ENCODE measurements at regions not wholly inside any gene's neighbourhood (a gene's known extent, or its start where the extent isn't known, plus 50 kb on each side); places are given as distances from the start of the nearest gene placed in this dataset.

DNA sequence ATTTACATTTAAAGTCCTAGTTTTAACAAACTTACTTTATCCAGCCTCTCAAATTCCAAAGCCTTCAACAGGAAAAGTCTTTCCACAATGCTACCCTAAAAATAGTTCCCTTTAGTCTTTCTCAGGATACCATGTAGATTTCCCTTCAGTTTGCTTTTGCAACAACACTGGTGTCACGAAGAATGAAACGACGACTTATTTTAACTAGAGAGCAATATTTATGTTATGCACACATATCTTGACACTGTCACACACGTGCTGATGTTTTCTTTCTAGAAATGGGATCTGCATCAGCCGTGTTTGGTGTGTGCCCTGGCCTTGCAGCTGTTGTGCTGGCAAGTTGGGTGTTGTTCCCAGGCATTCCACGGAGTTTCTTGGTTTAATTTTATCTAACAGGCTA lies 75.5 kb downstream of the SIPA1L2 start:
- 0% methylated on average over 6 of the region's 6 CpGs for WGBS (ENCODE audit: insufficient coverage, low coverage, missing lambda C conversion rate)
- Histone ChIP-seq H3K9me3 (replicated peaks; ENCODE audit: control insufficient read depth, insufficient read depth, low read depth, low read length) (no peaks in the 10 kb centered on the region), H3K4me1 (replicated peaks in 1 of 2; ENCODE audit: control insufficient read depth in 2 of 2, insufficient read depth in 2 of 2, low read length in 2 of 2) (no peaks in the 10 kb centered on the region), H2AFZ (ENCODE audit: low read depth, low read length) (no peak overlapping the region), H3K36me3 (ENCODE audit: control insufficient read depth, insufficient read depth, low read length) (no peaks in the 10 kb centered on the region), H3K9me1 (ENCODE audit: control insufficient read depth, insufficient read depth, low read length) (no peaks in the 10 kb centered on the region), H4K20me1 (replicated peaks; ENCODE audit: control insufficient read depth, insufficient read depth, low read length) (no peaks in the 10 kb centered on the region), H3K27ac (ENCODE audit: extremely low read depth, low read depth, low read length) (no peak overlapping the region), H3K4me3 (no peak overlapping the region), H3K79me2 (ENCODE audit: control insufficient read depth, insufficient read depth, low read length) (no peaks in the 10 kb centered on the region), H3K4me2 (ENCODE audit: insufficient read depth, low read length) (no peak overlapping the region), H3K9ac (ENCODE audit: insufficient read depth in 1 of 2, low read depth in 2 of 2, low read length in 2 of 2) (no peak overlapping the region), H3K27me3 (ENCODE audit: control insufficient read depth in 2 of 2, insufficient read depth in 2 of 2, low read length in 2 of 2) (no peaks in the 10 kb centered on the region)
- in situ Hi-C loops (cut with MboI): no loop called here
- no peak for ATAC-seq
- CTCF ChIA-PET (ENCODE audit: low intra/inter-chr PET ratio): no interaction called here
- intact Hi-C loops (cut with micrococcal nuclease): no loop called here
- POLR2A ChIA-PET: no interaction called here
- TF ChIP-seq NFE2L1 (tag; IDR thresholded peaks at IDR 0.05; ENCODE audit: borderline replicate concordance, low read depth) (no peak), L3MBTL2 (IDR thresholded peaks at IDR 0.05) (no peak), ZKSCAN1 (IDR thresholded peaks at IDR 0.05; ENCODE audit: low read depth, low read length) (no peak), TRIM25 (IDR thresholded peaks at IDR 0.05; ENCODE audit: borderline replicate concordance) (no peak), HMGN3 (IDR thresholded peaks at IDR 0.05; ENCODE audit: borderline replicate concordance, extremely low read depth, insufficient read length, low read depth, low read length) (no peak), ZNF79 (CRISPR knock-in tag; IDR thresholded peaks at IDR 0.05; ENCODE audit: low read depth) (no peak), ARID1B (IDR thresholded peaks at IDR 0.05) (no peak), ZSCAN32 (CRISPR knock-in tag; IDR thresholded peaks at IDR 0.05) (no peak), THAP7 (CRISPR knock-in tag; IDR thresholded peaks at IDR 0.05) (no peak), DNMT1 (IDR thresholded peaks at IDR 0.05) (no peak), NFXL1 (CRISPR knock-in tag; IDR thresholded peaks at IDR 0.05) (no peak), HSF4 (CRISPR knock-in tag; IDR thresholded peaks at IDR 0.05; ENCODE audit: borderline replicate concordance) (no peak)
- TF ChIP-seq, protein P1, sequence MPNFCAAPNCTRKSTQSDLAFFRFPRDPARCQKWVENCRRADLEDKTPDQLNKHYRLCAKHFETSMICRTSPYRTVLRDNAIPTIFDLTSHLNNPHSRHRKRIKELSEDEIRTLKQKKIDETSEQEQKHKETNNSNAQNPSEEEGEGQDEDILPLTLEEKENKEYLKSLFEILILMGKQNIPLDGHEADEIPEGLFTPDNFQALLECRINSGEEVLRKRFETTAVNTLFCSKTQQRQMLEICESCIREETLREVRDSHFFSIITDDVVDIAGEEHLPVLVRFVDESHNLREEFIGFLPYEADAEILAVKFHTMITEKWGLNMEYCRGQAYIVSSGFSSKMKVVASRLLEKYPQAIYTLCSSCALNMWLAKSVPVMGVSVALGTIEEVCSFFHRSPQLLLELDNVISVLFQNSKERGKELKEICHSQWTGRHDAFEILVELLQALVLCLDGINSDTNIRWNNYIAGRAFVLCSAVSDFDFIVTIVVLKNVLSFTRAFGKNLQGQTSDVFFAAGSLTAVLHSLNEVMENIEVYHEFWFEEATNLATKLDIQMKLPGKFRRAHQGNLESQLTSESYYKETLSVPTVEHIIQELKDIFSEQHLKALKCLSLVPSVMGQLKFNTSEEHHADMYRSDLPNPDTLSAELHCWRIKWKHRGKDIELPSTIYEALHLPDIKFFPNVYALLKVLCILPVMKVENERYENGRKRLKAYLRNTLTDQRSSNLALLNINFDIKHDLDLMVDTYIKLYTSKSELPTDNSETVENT (CRISPR knock-in tag; IDR thresholded peaks at IDR 0.05): no peak
- TF ChIP-seq, protein P2, sequence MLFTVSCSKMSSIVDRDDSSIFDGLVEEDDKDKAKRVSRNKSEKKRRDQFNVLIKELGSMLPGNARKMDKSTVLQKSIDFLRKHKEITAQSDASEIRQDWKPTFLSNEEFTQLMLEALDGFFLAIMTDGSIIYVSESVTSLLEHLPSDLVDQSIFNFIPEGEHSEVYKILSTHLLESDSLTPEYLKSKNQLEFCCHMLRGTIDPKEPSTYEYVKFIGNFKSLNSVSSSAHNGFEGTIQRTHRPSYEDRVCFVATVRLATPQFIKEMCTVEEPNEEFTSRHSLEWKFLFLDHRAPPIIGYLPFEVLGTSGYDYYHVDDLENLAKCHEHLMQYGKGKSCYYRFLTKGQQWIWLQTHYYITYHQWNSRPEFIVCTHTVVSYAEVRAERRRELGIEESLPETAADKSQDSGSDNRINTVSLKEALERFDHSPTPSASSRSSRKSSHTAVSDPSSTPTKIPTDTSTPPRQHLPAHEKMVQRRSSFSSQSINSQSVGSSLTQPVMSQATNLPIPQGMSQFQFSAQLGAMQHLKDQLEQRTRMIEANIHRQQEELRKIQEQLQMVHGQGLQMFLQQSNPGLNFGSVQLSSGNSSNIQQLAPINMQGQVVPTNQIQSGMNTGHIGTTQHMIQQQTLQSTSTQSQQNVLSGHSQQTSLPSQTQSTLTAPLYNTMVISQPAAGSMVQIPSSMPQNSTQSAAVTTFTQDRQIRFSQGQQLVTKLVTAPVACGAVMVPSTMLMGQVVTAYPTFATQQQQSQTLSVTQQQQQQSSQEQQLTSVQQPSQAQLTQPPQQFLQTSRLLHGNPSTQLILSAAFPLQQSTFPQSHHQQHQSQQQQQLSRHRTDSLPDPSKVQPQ (CRISPR knock-in tag; IDR thresholded peaks at IDR 0.05; ENCODE audit: borderline replicate concordance): no peak
- no peak for DNase-seq (ENCODE audit: extremely low read depth in 1 of 4, low spot score in 3 of 4)
- no TSS peak for BruUV-seq (replicated peaks)
- FAIRE-seq: no peak

All from K562 (cell line).